ENCODE measurements at regions not wholly inside any gene's neighbourhood (a gene's known extent, or its start where the extent isn't known, plus 50 kb on each side); places are given as distances from the start of the nearest gene placed in this dataset.

DNA sequence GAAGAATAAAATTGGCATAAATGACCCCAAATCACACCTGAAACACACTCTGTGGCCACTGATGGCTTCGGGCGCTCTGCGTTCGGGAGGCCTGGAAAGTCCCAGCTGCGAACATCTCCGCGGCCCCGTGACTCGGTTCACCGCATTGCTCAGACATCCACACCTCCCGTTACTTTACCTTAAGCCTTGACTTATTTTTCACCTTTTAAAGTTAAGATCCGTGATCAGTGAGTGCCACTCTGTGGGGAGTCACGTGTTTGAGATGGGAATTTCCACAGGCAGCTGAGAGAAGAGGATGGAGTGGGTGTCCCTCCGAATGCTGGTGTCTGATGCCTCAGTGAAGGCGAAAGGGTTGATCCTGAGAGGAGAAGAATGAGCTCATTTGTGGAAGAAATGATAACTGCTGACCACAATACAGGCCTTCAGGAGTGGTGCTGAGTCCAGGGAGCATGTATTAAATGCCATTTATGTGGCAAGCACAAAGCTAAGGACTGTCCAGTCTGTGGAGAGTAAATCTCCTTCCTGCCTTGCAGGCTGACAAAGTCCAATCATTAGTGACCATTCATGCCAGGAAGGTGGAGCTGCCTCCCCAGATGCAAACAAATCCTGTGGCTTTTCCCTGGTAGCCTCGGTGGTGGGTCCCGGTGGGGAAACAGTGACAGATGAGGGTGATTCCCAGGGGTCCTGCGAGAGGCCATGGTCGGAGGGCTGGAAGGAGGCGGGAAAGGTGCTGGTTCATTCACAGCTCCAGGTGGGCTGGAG lies 168.8 kb downstream of the RTP5 start:
- DNase-seq (peak in 1 of 35 experiments; percentile 21), ATAC-seq (replicated peaks in 1 of 4) (peak in 1 of 4 experiments; percentile 28)
- peaks cover 9 to 14% (median 10%) of the 10 kb centered on the region in 3 donors for H3K4me1 Mint-ChIP-seq
- Histone ChIP-seq H3K9me3 (no peaks in the 10 kb centered on the region), H3K27me3 (replicated peaks in 1 of 2; ENCODE audit: control insufficient read depth in 2 of 2, extremely low read depth in 1 of 2, insufficient read depth in 2 of 2, low read length in 1 of 2) (peaks cover 0 to 69% of the 10 kb centered on the region in 2 experiments), H3K4me3 (ENCODE audit: control insufficient read depth in 1 of 2, extremely low read depth in 1 of 2, low read length in 1 of 2) (no peak overlapping the region), H3K36me3 (ENCODE audit: control insufficient read depth in 2 of 2, extremely low read depth in 1 of 2, insufficient read depth in 1 of 2, low read length in 1 of 2) (no peaks in the 10 kb centered on the region), H3K27ac (ENCODE audit: low read length) (no peak overlapping the region), H3K4me1 (ENCODE audit: control insufficient read depth in 1 of 2, extremely low read depth in 1 of 2, insufficient read depth in 2 of 2, low read length in 2 of 2) (peaks cover 0 to 2% of the 10 kb centered on the region in 2 experiments)
- no peaks in the 10 kb centered on the region for H3K36me3 Mint-ChIP-seq
- H3K9me3 Mint-ChIP-seq = no peaks in the 10 kb centered on the region
- H3K27me3 Mint-ChIP-seq = peaks cover under 1 to 40% of the 10 kb centered on the region in 2 donors
- CTCF ChIA-PET = no interaction called here
- H3K4me3 Mint-ChIP-seq = no peak overlapping the region
- H3K27ac Mint-ChIP-seq = peak overlapping the region in 1 of 2 donors; percentile 2
- WGBS (ENCODE audit: insufficient coverage) = 81% methylated on average over 9 of the region's 20 CpGs
- POLR2A ChIA-PET = no interaction called here

DNA sequence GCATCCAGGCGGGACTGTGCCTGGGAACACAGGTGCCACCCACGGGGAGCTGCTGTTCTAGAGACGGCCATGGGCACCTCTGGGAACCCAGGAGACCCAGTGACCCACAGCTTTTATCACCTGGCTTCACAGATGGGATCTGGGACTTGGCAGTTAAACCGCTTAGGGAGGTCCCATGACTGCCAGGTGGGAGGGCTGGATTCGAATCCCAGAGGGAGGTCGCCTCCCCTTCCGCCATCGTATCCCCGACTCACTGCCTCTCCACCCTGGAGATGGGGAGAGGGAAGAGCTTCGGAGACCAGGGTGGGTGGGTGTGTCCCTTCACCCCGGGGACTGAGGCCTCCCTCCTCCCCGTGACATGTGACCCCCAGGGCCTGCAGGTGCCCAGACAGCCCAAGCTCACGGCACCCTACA lies 169.4 kb downstream of the RTP5 start:
- Mint-ChIP-seq H3K4me3 (no peak overlapping the region), H3K27me3 (peaks cover 7 to 46% of the 10 kb centered on the region in 2 donors), H3K27ac (no peak overlapping the region), H3K4me1 (peaks cover 3 to 8% (median 4%) of the 10 kb centered on the region in 3 donors), H3K9me3 (no peaks in the 10 kb centered on the region), H3K36me3 (no peaks in the 10 kb centered on the region)
- ChIA-PET CTCF (no interaction called here), POLR2A (no interaction called here)
- 84% methylated on average over 3 of the region's 13 CpGs for WGBS (ENCODE audit: insufficient coverage)
- ATAC-seq (replicated peaks in 1 of 4) = no peak
- no peak overlapping the region for H3K4me3 ChIP-seq (ENCODE audit: control insufficient read depth in 1 of 2, extremely low read depth in 1 of 2, low read length in 1 of 2)
- H3K9me3 ChIP-seq = no peaks in the 10 kb centered on the region
- H3K36me3 ChIP-seq (ENCODE audit: control insufficient read depth in 2 of 2, extremely low read depth in 1 of 2, insufficient read depth in 1 of 2, low read length in 1 of 2) = no peaks in the 10 kb centered on the region
- no peaks in the 10 kb centered on the region for H3K4me1 ChIP-seq (ENCODE audit: control insufficient read depth in 1 of 2, extremely low read depth in 1 of 2, insufficient read depth in 2 of 2, low read length in 2 of 2)
- no peak overlapping the region for H3K27ac ChIP-seq (ENCODE audit: low read length)
- peaks cover 0 to 71% of the 10 kb centered on the region in 2 experiments for H3K27me3 ChIP-seq (replicated peaks in 1 of 2; ENCODE audit: control insufficient read depth in 2 of 2, extremely low read depth in 1 of 2, insufficient read depth in 2 of 2, low read length in 1 of 2)
- no peak for DNase-seq

DNA sequence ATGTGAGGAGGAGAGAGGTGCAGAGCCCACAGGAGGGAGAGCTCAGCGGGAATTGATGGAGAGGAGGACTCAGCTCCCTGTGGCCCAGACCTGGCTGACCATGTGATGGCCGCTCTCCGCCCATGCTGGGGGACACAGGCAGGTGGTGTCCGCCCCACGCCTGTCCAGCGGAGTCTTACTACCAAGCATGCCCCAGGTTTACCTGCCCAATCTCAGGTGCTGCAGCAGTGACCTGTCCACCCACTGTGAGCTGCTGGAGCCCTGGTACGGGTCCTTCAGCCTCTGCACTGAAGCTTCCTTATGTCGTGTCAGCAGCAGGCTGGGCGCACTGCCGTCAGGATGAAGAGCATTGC lies 170.8 kb downstream of the RTP5 start:
- H3K4me1 Mint-ChIP-seq = peaks cover 0 to 6% (median 0%) of the 10 kb centered on the region in 3 donors
- Histone ChIP-seq H3K27me3 (replicated peaks in 1 of 2; ENCODE audit: control insufficient read depth in 2 of 2, extremely low read depth in 1 of 2, insufficient read depth in 2 of 2, low read length in 1 of 2) (peaks cover 0 to 77% of the 10 kb centered on the region in 2 experiments), H3K9me3 (no peaks in the 10 kb centered on the region), H3K4me1 (ENCODE audit: control insufficient read depth in 1 of 2, extremely low read depth in 1 of 2, insufficient read depth in 2 of 2, low read length in 2 of 2) (no peaks in the 10 kb centered on the region), H3K4me3 (ENCODE audit: control insufficient read depth in 1 of 2, extremely low read depth in 1 of 2, low read length in 1 of 2) (no peak overlapping the region), H3K27ac (ENCODE audit: low read length) (no peak overlapping the region), H3K36me3 (ENCODE audit: control insufficient read depth in 2 of 2, extremely low read depth in 1 of 2, insufficient read depth in 1 of 2, low read length in 1 of 2) (no peaks in the 10 kb centered on the region)
- 87% methylated on average over 10 of the region's 10 CpGs for WGBS (ENCODE audit: insufficient coverage)
- no peak for ATAC-seq (replicated peaks in 1 of 4)
- H3K9me3 Mint-ChIP-seq = no peaks in the 10 kb centered on the region
- no peak for DNase-seq
- no peak overlapping the region for H3K4me3 Mint-ChIP-seq
- H3K27me3 Mint-ChIP-seq = peaks cover 10 to 41% of the 10 kb centered on the region in 2 donors
- POLR2A ChIA-PET = no interaction called here
- no peaks in the 10 kb centered on the region for H3K36me3 Mint-ChIP-seq
- CTCF ChIA-PET = no interaction called here
- no peak overlapping the region for H3K27ac Mint-ChIP-seq

DNA sequence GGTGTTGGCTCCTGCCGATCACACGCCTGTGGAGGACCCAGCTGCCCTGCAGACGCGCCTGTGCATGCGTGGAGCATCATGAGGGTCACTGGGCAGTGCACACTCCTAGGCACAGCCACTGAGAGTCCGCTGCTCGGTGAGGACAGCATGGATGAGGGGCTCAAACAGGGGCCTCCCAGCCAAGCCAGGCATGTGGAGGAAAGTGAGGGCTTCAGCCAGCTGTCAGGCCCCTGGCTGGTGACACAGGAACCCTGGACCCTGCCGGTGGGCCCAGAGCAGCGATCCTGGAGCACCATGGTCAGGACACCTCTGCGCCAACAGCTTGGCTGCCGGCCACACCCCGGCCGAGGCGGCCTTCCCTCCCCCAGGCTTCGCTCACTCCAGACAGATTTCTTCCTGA lies 171.2 kb downstream of the RTP5 start:
- Mint-ChIP-seq H3K27ac (no peak overlapping the region), H3K4me3 (no peak overlapping the region), H3K36me3 (no peaks in the 10 kb centered on the region), H3K9me3 (no peaks in the 10 kb centered on the region), H3K27me3 (peaks cover 10 to 40% of the 10 kb centered on the region in 2 donors), H3K4me1 (peaks cover 0 to 6% (median 0%) of the 10 kb centered on the region in 3 donors)
- no peaks in the 10 kb centered on the region for H3K9me3 ChIP-seq
- H3K4me1 ChIP-seq (ENCODE audit: control insufficient read depth in 1 of 2, extremely low read depth in 1 of 2, insufficient read depth in 2 of 2, low read length in 2 of 2) = no peaks in the 10 kb centered on the region
- 94% methylated on average over 15 of the region's 15 CpGs for WGBS (ENCODE audit: insufficient coverage)
- H3K27ac ChIP-seq (ENCODE audit: low read length) = no peak overlapping the region
- no peak overlapping the region for H3K4me3 ChIP-seq (ENCODE audit: control insufficient read depth in 1 of 2, extremely low read depth in 1 of 2, low read length in 1 of 2)
- ChIA-PET CTCF (no interaction called here), POLR2A (no interaction called here)
- no peak for ATAC-seq (replicated peaks in 1 of 4)
- no peaks in the 10 kb centered on the region for H3K36me3 ChIP-seq (ENCODE audit: control insufficient read depth in 2 of 2, extremely low read depth in 1 of 2, insufficient read depth in 1 of 2, low read length in 1 of 2)
- peaks cover 0 to 77% of the 10 kb centered on the region in 2 experiments for H3K27me3 ChIP-seq (replicated peaks in 1 of 2; ENCODE audit: control insufficient read depth in 2 of 2, extremely low read depth in 1 of 2, insufficient read depth in 2 of 2, low read length in 1 of 2)
- DNase-seq = no peak

DNA sequence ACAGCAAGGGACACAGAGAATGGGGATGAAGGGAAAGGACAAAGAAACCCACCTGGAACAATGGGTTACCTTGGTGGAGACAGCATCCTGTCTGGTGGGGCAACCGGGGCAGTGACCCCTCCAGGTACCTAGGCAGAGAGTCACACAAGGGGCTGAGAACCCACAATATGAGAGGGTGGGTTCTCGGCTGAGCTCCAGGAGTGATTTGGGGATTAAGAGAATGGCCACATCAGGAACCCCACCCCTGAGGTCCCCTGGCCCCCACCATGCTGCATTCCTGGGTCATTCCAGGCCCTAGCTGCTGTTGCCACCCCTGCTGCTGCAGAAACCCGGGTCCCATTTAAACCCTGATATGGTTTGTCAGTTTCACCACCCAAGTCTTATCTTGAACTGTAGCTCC lies 172.3 kb downstream of the RTP5 start:
- Histone ChIP-seq H3K9me3 (no peaks in the 10 kb centered on the region), H3K36me3 (ENCODE audit: control insufficient read depth in 2 of 2, extremely low read depth in 1 of 2, insufficient read depth in 1 of 2, low read length in 1 of 2) (no peaks in the 10 kb centered on the region), H3K4me3 (ENCODE audit: control insufficient read depth in 1 of 2, extremely low read depth in 1 of 2, low read length in 1 of 2) (no peak overlapping the region), H3K27ac (ENCODE audit: low read length) (no peak overlapping the region), H3K27me3 (replicated peaks in 1 of 2; ENCODE audit: control insufficient read depth in 2 of 2, extremely low read depth in 1 of 2, insufficient read depth in 2 of 2, low read length in 1 of 2) (peaks cover 0 to 67% of the 10 kb centered on the region in 2 experiments), H3K4me1 (ENCODE audit: control insufficient read depth in 1 of 2, extremely low read depth in 1 of 2, insufficient read depth in 2 of 2, low read length in 2 of 2) (no peaks in the 10 kb centered on the region)
- no peak for ATAC-seq (replicated peaks in 1 of 4)
- Mint-ChIP-seq H3K9me3 (no peaks in the 10 kb centered on the region), H3K36me3 (no peaks in the 10 kb centered on the region), H3K27ac (no peak overlapping the region), H3K4me3 (no peak overlapping the region), H3K4me1 (peaks cover 0 to 6% (median 2%) of the 10 kb centered on the region in 3 donors), H3K27me3 (peaks cover 16 to 38% of the 10 kb centered on the region in 2 donors)
- ChIA-PET CTCF (no interaction called here), POLR2A (no interaction called here)
- peak in 1 of 35 experiments; percentile 1 for DNase-seq
- WGBS (ENCODE audit: insufficient coverage) = 94% methylated on average over 2 of the region's 3 CpGs

DNA sequence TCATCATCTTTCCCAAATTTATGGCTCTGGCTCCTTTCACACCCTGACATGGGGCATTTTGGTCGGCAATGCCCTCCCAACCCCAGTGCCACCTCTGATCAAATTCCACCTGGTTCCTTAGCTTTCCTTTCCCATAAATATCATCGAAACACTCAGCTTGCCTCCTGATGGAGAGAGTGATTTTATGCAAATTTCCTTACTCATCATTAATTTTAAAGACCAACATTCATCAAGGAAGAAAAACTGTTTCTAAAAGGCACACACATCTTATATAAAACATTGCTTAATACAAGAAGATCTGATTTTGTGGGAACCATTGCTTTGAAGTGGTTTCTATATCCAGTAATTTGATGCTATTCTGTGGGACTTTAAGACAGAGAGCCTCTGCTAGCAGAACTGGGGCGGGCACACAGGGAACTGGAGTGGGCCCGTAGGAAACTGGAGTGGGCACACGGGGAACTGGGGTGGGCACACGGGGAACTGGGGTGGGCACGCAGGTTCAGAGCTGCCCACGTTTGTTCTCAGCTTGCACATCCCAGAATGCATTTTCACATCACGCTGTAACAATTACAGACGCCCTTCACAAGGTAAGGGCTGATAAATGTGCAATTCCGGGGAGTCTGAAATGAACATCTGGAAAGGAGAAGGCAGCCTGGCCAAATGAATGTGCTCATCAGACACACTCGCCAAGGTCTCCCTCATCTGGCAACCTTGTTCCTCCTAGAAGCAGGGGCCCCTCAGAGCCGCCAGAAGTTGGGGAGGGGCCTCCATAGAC lies 174.2 kb downstream of the RTP5 start:
- CTCF ChIA-PET = no interaction called here
- H3K27me3 Mint-ChIP-seq = peaks cover 21 to 29% of the 10 kb centered on the region in 2 donors
- POLR2A ChIA-PET = no interaction called here
- H3K9me3 ChIP-seq = no peaks in the 10 kb centered on the region
- no peak overlapping the region for H3K27ac ChIP-seq (ENCODE audit: low read length)
- no peaks in the 10 kb centered on the region for H3K36me3 ChIP-seq (ENCODE audit: control insufficient read depth in 2 of 2, extremely low read depth in 1 of 2, insufficient read depth in 1 of 2, low read length in 1 of 2)
- ATAC-seq (replicated peaks in 1 of 4) = no peak
- H3K27me3 ChIP-seq (replicated peaks in 1 of 2; ENCODE audit: control insufficient read depth in 2 of 2, extremely low read depth in 1 of 2, insufficient read depth in 2 of 2, low read length in 1 of 2) = peaks cover 3 to 65% of the 10 kb centered on the region in 2 experiments
- H3K4me3 Mint-ChIP-seq = no peak overlapping the region
- no peak overlapping the region for H3K4me3 ChIP-seq (ENCODE audit: control insufficient read depth in 1 of 2, extremely low read depth in 1 of 2, low read length in 1 of 2)
- DNase-seq = no peak
- H3K4me1 ChIP-seq (ENCODE audit: control insufficient read depth in 1 of 2, extremely low read depth in 1 of 2, insufficient read depth in 2 of 2, low read length in 2 of 2) = no peaks in the 10 kb centered on the region
- 62% methylated on average over 8 of the region's 13 CpGs for WGBS (ENCODE audit: insufficient coverage)
- no peaks in the 10 kb centered on the region for H3K36me3 Mint-ChIP-seq
- no peak overlapping the region for H3K27ac Mint-ChIP-seq
- no peaks in the 10 kb centered on the region for H3K9me3 Mint-ChIP-seq
- peaks cover 0 to 2% (median 0%) of the 10 kb centered on the region in 3 donors for H3K4me1 Mint-ChIP-seq
